WTC11 (cell line): ENCODE measurements at regions not wholly inside any gene's neighbourhood (a gene's known extent, or its start where the extent isn't known, plus 50 kb on each side); places are given as distances from the start of the nearest gene placed in this dataset.

Experiments used
- ATAC-seq: fragments of 200-7000 bp; cut with Tn5 transposase; 2 replicates; pipeline ENCODE4 v1.10.0; 2021; ENCODE audit warnings: mild to moderate bottlenecking, moderate library complexity
- CTCF ChIA-PET: fragments of 300-600 bp; sonication (Branson Sonifier 250); formaldehyde crosslinking; loops from one replicate; lab custom pipeline; 2021; ENCODE audit warnings: antibody characterized with exemption; lab: Charles Lee
- POLR2A ChIA-PET: fragments of 350-600 bp; sonication (Branson Sonifier 250); formaldehyde crosslinking; loops from one replicate; lab custom pipeline; 2021; ENCODE audit warnings: antibody characterized with exemption; lab: Charles Lee
- DNase-seq: peaks from one replicate; pipeline ENCODE4 v3.0.0; 2021; ENCODE audit warnings: low spot score
- H3K27ac Mint-ChIP-seq: 2 replicates; pipeline ENCODE4 v1.8.0; 2021; ENCODE audit warnings: mixed read lengths
- H3K27me3 Mint-ChIP-seq: 2 replicates; pipeline ENCODE4 v1.8.0; 2021; ENCODE audit warnings: low read depth, mild to moderate bottlenecking, moderate library complexity, mixed read lengths
- H3K36me3 Mint-ChIP-seq: 2 replicates; pipeline ENCODE4 v1.8.0; 2021; ENCODE audit warnings: mixed read lengths
- H3K4me1 Mint-ChIP-seq: 2 replicates; pipeline ENCODE4 v1.8.0; 2022; ENCODE audit warnings: mixed read lengths
- H3K4me3 Mint-ChIP-seq: 2 replicates; pipeline ENCODE4 v1.8.0; 2021; ENCODE audit warnings: mild to moderate bottlenecking, moderate library complexity, mixed read lengths
- H3K9me3 Mint-ChIP-seq: 2 replicates; pipeline ENCODE4 v1.8.0; 2021; ENCODE audit warnings: mixed read lengths
- CBFB ChIP-seq: sonication (generic); formaldehyde crosslinking; IDR thresholded peaks from 2 replicates; pipeline ENCODE4 v1.8.1; 2022; ENCODE audit warnings: mild to moderate bottlenecking, low read depth, missing genetic modification reagents
- PREB ChIP-seq: sonication (generic); formaldehyde crosslinking; IDR thresholded peaks from 2 replicates; pipeline ENCODE4 v1.8.1; 2022; ENCODE audit warnings: mild to moderate bottlenecking, missing genetic modification reagents, moderate library complexity, borderline replicate concordance
- ZBTB21 ChIP-seq: sonication (generic); formaldehyde crosslinking; IDR thresholded peaks from 2 replicates; pipeline ENCODE4 v1.8.1; 2023; ENCODE audit warnings: mild to moderate bottlenecking, missing genetic modification reagents, borderline replicate concordance
- ZNF416 ChIP-seq: fragments of 250-450 bp; sonication (Bioruptor Pico); IDR thresholded peaks from 2 replicates; pipeline ENCODE4 v1.9.0; 2021; ENCODE audit warnings: mild to moderate bottlenecking, inconsistent platforms
- ZNF671 ChIP-seq: fragments of 250-450 bp; sonication (Bioruptor Pico); IDR thresholded peaks from 2 replicates; pipeline ENCODE4 v1.8.0; 2021; ENCODE audit warnings: mild to moderate bottlenecking
- TF ChIP-seq, protein P1 (sequence below): sonication (generic); formaldehyde crosslinking; IDR thresholded peaks from 2 replicates; pipeline ENCODE4 v1.8.0; 2023; ENCODE audit warnings: missing genetic modification reagents
- TF ChIP-seq, protein P2 (sequence below): fragments of 200-600 bp; IDR thresholded peaks from 2 replicates; pipeline ENCODE4 v1.8.0; 2022; ENCODE audit warnings: antibody characterized with exemption
- TF ChIP-seq, protein P3 (sequence below): sonication (generic); formaldehyde crosslinking; IDR thresholded peaks from 2 replicates; pipeline ENCODE4 v1.8.1; 2023; ENCODE audit warnings: mild to moderate bottlenecking, missing genetic modification reagents, moderate library complexity
- TF ChIP-seq, protein P4 (sequence below): sonication (generic); formaldehyde crosslinking; IDR thresholded peaks from 2 replicates; pipeline ENCODE4 v1.8.1; 2023; ENCODE audit warnings: mild to moderate bottlenecking, missing genetic modification reagents, borderline replicate concordance
- TF ChIP-seq, protein P5 (sequence below): sonication (generic); formaldehyde crosslinking; IDR thresholded peaks from 2 replicates; pipeline ENCODE4 v1.8.0; 2022; ENCODE audit warnings: mild to moderate bottlenecking, missing genetic modification reagents

GRCh38 chr4:186875476-186875875 is 151.8 kb upstream of the FAT1 start:
- Mint-ChIP-seq H3K27me3 (no peaks in the 10 kb centered on the region), H3K9me3 (peaks cover 35% of the 10 kb centered on the region), H3K4me1 (no peaks in the 10 kb centered on the region; the same call in 1 of the 2 replicates), H3K27ac (no peak overlapping the region), H3K4me3 (no peak overlapping the region), H3K36me3 (peaks cover 12% of the 10 kb centered on the region)
- TF ChIP-seq, protein P1, sequence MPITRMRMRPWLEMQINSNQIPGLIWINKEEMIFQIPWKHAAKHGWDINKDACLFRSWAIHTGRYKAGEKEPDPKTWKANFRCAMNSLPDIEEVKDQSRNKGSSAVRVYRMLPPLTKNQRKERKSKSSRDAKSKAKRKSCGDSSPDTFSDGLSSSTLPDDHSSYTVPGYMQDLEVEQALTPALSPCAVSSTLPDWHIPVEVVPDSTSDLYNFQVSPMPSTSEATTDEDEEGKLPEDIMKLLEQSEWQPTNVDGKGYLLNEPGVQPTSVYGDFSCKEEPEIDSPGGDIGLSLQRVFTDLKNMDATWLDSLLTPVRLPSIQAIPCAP (CRISPR knock-in tag): no peak
- CTCF ChIA-PET: no interaction called here
- DNase-seq (no peak), ATAC-seq (no peak)
- POLR2A ChIA-PET: no interaction called here

GRCh38 chr4:186876961-186877626 is 153.4 kb upstream of the FAT1 start:
- POLR2A ChIA-PET: no interaction called here

More at GRCh38 chr4:186876961-186877626, 153.4 kb upstream of the FAT1 start:
- ATAC-seq: no peak
- CTCF ChIA-PET: no interaction called here
- peaks cover 23% of the 10 kb centered on the region for H3K9me3 Mint-ChIP-seq
- H3K27ac Mint-ChIP-seq: no peak overlapping the region
- peaks cover 12% of the 10 kb centered on the region for H3K36me3 Mint-ChIP-seq
- no peaks in the 10 kb centered on the region for H3K27me3 Mint-ChIP-seq
- no peak overlapping the region for H3K4me3 Mint-ChIP-seq
- TF ChIP-seq ZNF671 (CRISPR knock-in tag) (no peak), PREB (CRISPR knock-in tag) (no peak), ZNF416 (CRISPR knock-in tag) (no peak), ZBTB21 (CRISPR knock-in tag) (no peak), CBFB (CRISPR knock-in tag) (no peak)
- TF ChIP-seq, protein P2, sequence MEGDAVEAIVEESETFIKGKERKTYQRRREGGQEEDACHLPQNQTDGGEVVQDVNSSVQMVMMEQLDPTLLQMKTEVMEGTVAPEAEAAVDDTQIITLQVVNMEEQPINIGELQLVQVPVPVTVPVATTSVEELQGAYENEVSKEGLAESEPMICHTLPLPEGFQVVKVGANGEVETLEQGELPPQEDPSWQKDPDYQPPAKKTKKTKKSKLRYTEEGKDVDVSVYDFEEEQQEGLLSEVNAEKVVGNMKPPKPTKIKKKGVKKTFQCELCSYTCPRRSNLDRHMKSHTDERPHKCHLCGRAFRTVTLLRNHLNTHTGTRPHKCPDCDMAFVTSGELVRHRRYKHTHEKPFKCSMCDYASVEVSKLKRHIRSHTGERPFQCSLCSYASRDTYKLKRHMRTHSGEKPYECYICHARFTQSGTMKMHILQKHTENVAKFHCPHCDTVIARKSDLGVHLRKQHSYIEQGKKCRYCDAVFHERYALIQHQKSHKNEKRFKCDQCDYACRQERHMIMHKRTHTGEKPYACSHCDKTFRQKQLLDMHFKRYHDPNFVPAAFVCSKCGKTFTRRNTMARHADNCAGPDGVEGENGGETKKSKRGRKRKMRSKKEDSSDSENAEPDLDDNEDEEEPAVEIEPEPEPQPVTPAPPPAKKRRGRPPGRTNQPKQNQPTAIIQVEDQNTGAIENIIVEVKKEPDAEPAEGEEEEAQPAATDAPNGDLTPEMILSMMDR: no peak
- TF ChIP-seq, protein P3, sequence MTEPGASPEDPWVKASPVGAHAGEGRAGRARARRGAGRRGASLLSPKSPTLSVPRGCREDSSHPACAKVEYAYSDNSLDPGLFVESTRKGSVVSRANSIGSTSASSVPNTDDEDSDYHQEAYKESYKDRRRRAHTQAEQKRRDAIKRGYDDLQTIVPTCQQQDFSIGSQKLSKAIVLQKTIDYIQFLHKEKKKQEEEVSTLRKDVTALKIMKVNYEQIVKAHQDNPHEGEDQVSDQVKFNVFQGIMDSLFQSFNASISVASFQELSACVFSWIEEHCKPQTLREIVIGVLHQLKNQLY: no peak
- TF ChIP-seq, protein P4, sequence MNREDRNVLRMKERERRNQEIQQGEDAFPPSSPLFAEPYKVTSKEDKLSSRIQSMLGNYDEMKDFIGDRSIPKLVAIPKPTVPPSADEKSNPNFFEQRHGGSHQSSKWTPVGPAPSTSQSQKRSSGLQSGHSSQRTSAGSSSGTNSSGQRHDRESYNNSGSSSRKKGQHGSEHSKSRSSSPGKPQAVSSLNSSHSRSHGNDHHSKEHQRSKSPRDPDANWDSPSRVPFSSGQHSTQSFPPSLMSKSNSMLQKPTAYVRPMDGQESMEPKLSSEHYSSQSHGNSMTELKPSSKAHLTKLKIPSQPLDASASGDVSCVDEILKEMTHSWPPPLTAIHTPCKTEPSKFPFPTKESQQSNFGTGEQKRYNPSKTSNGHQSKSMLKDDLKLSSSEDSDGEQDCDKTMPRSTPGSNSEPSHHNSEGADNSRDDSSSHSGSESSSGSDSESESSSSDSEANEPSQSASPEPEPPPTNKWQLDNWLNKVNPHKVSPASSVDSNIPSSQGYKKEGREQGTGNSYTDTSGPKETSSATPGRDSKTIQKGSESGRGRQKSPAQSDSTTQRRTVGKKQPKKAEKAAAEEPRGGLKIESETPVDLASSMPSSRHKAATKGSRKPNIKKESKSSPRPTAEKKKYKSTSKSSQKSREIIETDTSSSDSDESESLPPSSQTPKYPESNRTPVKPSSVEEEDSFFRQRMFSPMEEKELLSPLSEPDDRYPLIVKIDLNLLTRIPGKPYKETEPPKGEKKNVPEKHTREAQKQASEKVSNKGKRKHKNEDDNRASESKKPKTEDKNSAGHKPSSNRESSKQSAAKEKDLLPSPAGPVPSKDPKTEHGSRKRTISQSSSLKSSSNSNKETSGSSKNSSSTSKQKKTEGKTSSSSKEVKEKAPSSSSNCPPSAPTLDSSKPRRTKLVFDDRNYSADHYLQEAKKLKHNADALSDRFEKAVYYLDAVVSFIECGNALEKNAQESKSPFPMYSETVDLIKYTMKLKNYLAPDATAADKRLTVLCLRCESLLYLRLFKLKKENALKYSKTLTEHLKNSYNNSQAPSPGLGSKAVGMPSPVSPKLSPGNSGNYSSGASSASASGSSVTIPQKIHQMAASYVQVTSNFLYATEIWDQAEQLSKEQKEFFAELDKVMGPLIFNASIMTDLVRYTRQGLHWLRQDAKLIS (CRISPR knock-in tag): no peak
- TF ChIP-seq, protein P5, sequence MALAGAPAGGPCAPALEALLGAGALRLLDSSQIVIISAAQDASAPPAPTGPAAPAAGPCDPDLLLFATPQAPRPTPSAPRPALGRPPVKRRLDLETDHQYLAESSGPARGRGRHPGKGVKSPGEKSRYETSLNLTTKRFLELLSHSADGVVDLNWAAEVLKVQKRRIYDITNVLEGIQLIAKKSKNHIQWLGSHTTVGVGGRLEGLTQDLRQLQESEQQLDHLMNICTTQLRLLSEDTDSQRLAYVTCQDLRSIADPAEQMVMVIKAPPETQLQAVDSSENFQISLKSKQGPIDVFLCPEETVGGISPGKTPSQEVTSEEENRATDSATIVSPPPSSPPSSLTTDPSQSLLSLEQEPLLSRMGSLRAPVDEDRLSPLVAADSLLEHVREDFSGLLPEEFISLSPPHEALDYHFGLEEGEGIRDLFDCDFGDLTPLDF (CRISPR knock-in tag): no peak
- DNase-seq: no peak
- H3K4me1 Mint-ChIP-seq: peaks cover 5% of the 10 kb centered on the region
